ENCODE measurements at regions not wholly inside any gene's neighbourhood (a gene's known extent, or its start where the extent isn't known, plus 50 kb on each side); places are given as distances from the start of the nearest gene placed in this dataset.
"Not testable (repeated sequence)": the region's sequence is repeated elsewhere in the genome, so short reads cannot be mapped to it uniquely, and the experiment has no call there.

- Histone ChIP-seq H3K79me2 (replicated peaks; ENCODE audit: insufficient read depth) (no peaks in the 10 kb centered on the region), H4K20me1 (replicated peaks; ENCODE audit: insufficient read depth) (no peaks in the 10 kb centered on the region), H3K4me1 (ENCODE audit: insufficient read depth) (peaks cover 12% of the 10 kb centered on the region; the same call in 1 of the 2 replicates), H3K36me3 (ENCODE audit: insufficient read depth) (no peaks in the 10 kb centered on the region), H3K9me2 (ENCODE audit: insufficient read depth) (no peaks in the 10 kb centered on the region), H3K4me3 (no peak overlapping the region), H3K27ac (ENCODE audit: low read depth) (no peak overlapping the region), H2AFZ (no peak overlapping the region), H3K4me2 (no peak overlapping the region), H3F3A (replicated peaks; ENCODE audit: low read depth) (no peaks in the 10 kb centered on the region), H3K27me3 (ENCODE audit: insufficient read depth) (no peaks in the 10 kb centered on the region)
- H3K9me3 Mint-ChIP-seq: peaks cover 80% of the 10 kb centered on the region
- no peak overlapping the region for H3K4me3 Mint-ChIP-seq
- DNase-seq (ENCODE audit: low spot score) (no peak), ATAC-seq (no peak)
- H3K27me3 Mint-ChIP-seq (ENCODE audit: insufficient read depth, low read depth, poor library complexity): peaks cover 4% of the 10 kb centered on the region
- TF ChIP-seq NANOG (IDR thresholded peaks at IDR 0.05; ENCODE audit: borderline replicate concordance): no peak
- peaks cover 25% of the 10 kb centered on the region for H3K36me3 Mint-ChIP-seq (ENCODE audit: low read depth)
- peaks cover 24% of the 10 kb centered on the region for H3K4me1 Mint-ChIP-seq
- H3K27ac Mint-ChIP-seq: no peak overlapping the region
Measured at GRCh38 chr10:130936851-130937250, 374.7 kb downstream of the TCERG1L start.

- H3K27ac Mint-ChIP-seq: no peak overlapping the region
- H3K36me3 ChIP-seq (ENCODE audit: insufficient read depth): no peaks in the 10 kb centered on the region
- no peaks in the 10 kb centered on the region for H3K79me2 ChIP-seq (replicated peaks; ENCODE audit: insufficient read depth)
- no peak overlapping the region for H3K4me3 ChIP-seq
- H3K27ac ChIP-seq (ENCODE audit: low read depth): no peak overlapping the region
- no peaks in the 10 kb centered on the region for H3F3A ChIP-seq (replicated peaks; ENCODE audit: low read depth)
- H4K20me1 ChIP-seq (replicated peaks; ENCODE audit: insufficient read depth): no peaks in the 10 kb centered on the region
- peaks cover 24% of the 10 kb centered on the region for H3K36me3 Mint-ChIP-seq (ENCODE audit: low read depth)
- peaks cover 4% of the 10 kb centered on the region for H3K27me3 Mint-ChIP-seq (ENCODE audit: insufficient read depth, low read depth, poor library complexity)
- no peaks in the 10 kb centered on the region for H3K9me2 ChIP-seq (ENCODE audit: insufficient read depth)
- no peak for ATAC-seq
- no peak for TF ChIP-seq POLR2AphosphoS5 (IDR thresholded peaks at IDR 0.05; ENCODE audit: low read depth)
- TF ChIP-seq ZNF114 (CRISPR knock-in tag; IDR thresholded peaks at IDR 0.05): no peak
- no peak for TF ChIP-seq ZNF462 (CRISPR knock-in tag; IDR thresholded peaks at IDR 0.05)
- no peak overlapping the region for H2AFZ ChIP-seq
- no peak for DNase-seq (ENCODE audit: low spot score)
- H3K27me3 ChIP-seq (ENCODE audit: insufficient read depth): no peaks in the 10 kb centered on the region
- H3K4me1 Mint-ChIP-seq: peaks cover 24% of the 10 kb centered on the region
- H3K4me2 ChIP-seq: no peak overlapping the region
- no peak overlapping the region for H3K4me3 Mint-ChIP-seq
- peaks cover 12% of the 10 kb centered on the region; the same call in 1 of the 2 replicates for H3K4me1 ChIP-seq (ENCODE audit: insufficient read depth)
- H3K9me3 Mint-ChIP-seq: peaks cover 79% of the 10 kb centered on the region
Measured at GRCh38 chr10:130938051-130938450, 373.5 kb downstream of the TCERG1L start.

GRCh38 chr10:130938891-130939290 is 372.6 kb downstream of the TCERG1L start:
- not testable (repeated sequence) for H3K27me3 ChIP-seq (ENCODE audit: insufficient read depth); H4K20me1 ChIP-seq (replicated peaks; ENCODE audit: insufficient read depth); DNase-seq (ENCODE audit: low spot score); H3K4me3 Mint-ChIP-seq; H3F3A ChIP-seq (replicated peaks; ENCODE audit: low read depth); H3K4me2 ChIP-seq; H3K27me3 Mint-ChIP-seq (ENCODE audit: insufficient read depth, low read depth, poor library complexity); H3K27ac ChIP-seq (ENCODE audit: low read depth); ATAC-seq; H3K36me3 ChIP-seq (ENCODE audit: insufficient read depth); H3K27ac Mint-ChIP-seq; H3K4me3 ChIP-seq; H3K9me2 ChIP-seq (ENCODE audit: insufficient read depth); H3K79me2 ChIP-seq (replicated peaks; ENCODE audit: insufficient read depth); H2AFZ ChIP-seq
- peaks cover 24% of the 10 kb centered on the region for H3K4me1 Mint-ChIP-seq
- H3K4me1 ChIP-seq (ENCODE audit: insufficient read depth): peaks cover 12% of the 10 kb centered on the region; the same call in 1 of the 2 replicates
- H3K36me3 Mint-ChIP-seq (ENCODE audit: low read depth): peaks cover 24% of the 10 kb centered on the region; the same call in 2 of the 3 replicates
- peaks cover 79% of the 10 kb centered on the region for H3K9me3 Mint-ChIP-seq

Measured in GM23338 (cell line).